ENCODE measurements at regions not wholly inside any gene's neighbourhood (a gene's known extent, or its start where the extent isn't known, plus 50 kb on each side); places are given as distances from the start of the nearest gene placed in this dataset.

- TF ChIP-seq CTCF (IDR thresholded peaks at IDR 0.05; ENCODE audit: insufficient read depth, low read depth, low read length, missing control alignments) = no peak
- no peak overlapping the region for H3K4me3 ChIP-seq (ENCODE audit: low read depth, low read length)
- DNase-seq (ENCODE audit: low read depth) = no peak
These were observed 918.5 kb downstream of the CBLN2 start for GRCh38 chr18:71625556-71626090.

DNA sequence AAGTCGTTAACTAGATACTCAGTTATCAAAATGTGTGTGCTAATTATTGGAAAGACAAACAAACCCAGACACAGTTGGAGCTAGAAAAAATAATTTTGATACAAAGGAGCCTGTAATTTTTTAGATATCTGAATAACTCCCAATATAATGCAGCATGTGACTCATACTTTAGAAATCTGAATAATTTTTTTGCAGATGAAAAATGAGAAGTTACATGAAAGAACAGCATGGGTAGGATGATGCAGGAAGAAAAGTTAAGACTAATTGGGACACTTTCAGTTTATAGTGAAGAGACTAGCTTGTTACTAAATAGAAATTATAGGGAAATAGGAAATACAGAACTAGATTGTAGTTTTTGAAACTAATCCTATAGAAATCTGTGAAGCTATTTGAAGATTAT, 945.8 kb downstream of the CBLN2 start:
- no peak overlapping the region for H3K4me3 ChIP-seq (ENCODE audit: low read depth, low read length)
- no peak for DNase-seq (ENCODE audit: low read depth)
- TF ChIP-seq CTCF (IDR thresholded peaks at IDR 0.05; ENCODE audit: insufficient read depth, low read depth, low read length, missing control alignments) = no peak

- H3K4me3 ChIP-seq (ENCODE audit: low read depth, low read length) = no peak overlapping the region
- DNase-seq (ENCODE audit: low read depth) = no peak
- TF ChIP-seq CTCF (IDR thresholded peaks at IDR 0.05; ENCODE audit: insufficient read depth, low read depth, low read length, missing control alignments) = no peak
These were observed 946.9 kb downstream of the CBLN2 start for GRCh38 chr18:71597219-71597618.

DNA sequence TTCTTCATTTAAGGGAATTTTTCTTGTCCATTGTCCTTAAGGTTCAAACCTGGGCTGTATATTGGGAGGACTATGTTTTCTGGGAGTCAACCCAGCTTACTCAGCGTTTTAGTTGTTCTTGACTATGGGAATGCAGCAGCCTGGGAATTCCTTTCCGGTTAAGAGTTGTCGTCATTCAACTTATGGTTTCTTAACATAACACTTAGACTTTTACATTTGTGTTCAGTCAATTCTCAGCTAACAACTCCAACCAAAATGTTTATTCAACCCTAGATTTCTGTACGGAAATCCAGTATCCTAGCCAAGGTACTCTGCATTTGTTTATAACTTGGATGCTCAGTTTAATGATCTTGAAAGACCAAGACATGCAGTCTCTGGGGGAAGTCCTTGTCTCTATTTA, 960.9 kb downstream of the CBLN2 start:
- no peak overlapping the region for H3K4me3 ChIP-seq (ENCODE audit: low read depth, low read length)
- TF ChIP-seq CTCF (IDR thresholded peaks at IDR 0.05; ENCODE audit: insufficient read depth, low read depth, low read length, missing control alignments) = no peak
- no peak for DNase-seq (ENCODE audit: low read depth)

GRCh38 chr18:71554686-71555085, 989.5 kb downstream of the CBLN2 start:
- H3K4me3 ChIP-seq (ENCODE audit: low read depth, low read length) = no peak overlapping the region
- no peak for DNase-seq (ENCODE audit: low read depth)
- TF ChIP-seq CTCF (IDR thresholded peaks at IDR 0.05; ENCODE audit: insufficient read depth, low read depth, low read length, missing control alignments) = no peak

DNA sequence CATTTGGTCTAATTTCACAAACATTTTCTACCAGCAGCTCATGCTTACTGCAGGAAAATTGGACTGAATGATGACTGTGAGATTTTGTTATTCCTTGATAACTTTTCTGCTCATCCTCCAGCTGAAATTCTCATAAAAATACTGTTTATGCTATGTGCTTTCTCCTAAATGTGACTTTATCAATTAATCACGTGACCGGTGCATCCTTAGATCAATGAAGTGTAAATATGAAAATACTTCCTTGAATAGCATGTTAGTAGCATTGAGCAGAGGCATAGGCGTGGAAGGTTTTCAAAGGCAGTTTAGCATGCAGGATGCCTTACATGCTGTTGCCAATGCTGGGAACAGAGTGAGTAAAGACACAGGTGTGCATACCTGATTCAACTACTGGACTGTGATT, 1002.5 kb downstream of the CBLN2 start:
- DNase-seq (ENCODE audit: low read depth) = no peak
- no peak for TF ChIP-seq CTCF (IDR thresholded peaks at IDR 0.05; ENCODE audit: insufficient read depth, low read depth, low read length, missing control alignments)
- H3K4me3 ChIP-seq (ENCODE audit: low read depth, low read length) = no peak overlapping the region

DNA sequence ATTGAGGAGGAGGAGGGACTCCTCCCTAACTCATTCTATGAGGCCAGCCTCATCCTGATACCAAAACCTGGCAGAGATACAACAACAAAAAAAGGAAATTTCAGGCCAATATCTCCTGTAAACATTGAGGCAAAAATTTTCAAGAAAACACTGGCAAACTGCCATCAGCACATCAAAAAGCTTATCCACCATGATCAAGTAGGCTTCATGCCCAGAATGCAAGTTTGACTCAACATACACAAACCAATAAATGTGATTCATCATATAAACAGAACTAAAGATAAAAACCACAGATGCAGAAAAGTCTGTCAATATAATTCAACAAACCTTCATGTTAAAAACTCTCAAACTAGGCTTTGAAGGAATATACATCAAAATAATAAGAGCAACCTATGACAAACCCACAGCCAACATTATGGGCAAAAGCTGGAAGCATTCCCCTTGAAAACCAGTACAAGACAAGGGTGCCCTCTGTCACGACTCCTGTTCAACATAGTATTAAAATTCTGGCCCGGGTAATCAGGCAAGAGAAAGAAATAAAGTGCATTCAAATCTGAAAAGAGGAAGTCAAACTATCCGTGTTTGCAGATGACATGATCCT, 1014.3 kb downstream of the CBLN2 start:
- no peak overlapping the region for H3K4me3 ChIP-seq (ENCODE audit: low read depth, low read length)
- TF ChIP-seq CTCF (IDR thresholded peaks at IDR 0.05; ENCODE audit: insufficient read depth, low read depth, low read length, missing control alignments) = no peak
- DNase-seq (ENCODE audit: low read depth) = no peak

Measured in GM12865 (cell line).